Liver (tissue), 8 donors: ENCODE measurements at regions not wholly inside any gene's neighbourhood (a gene's known extent, or its start where the extent isn't known, plus 50 kb on each side); places are given as distances from the start of the nearest gene placed in this dataset.

Experiments used
- DNase-seq: peaks from one replicate; pipeline ENCODE4 v3.0.0-alpha.2; 2017; ENCODE audit warnings: low spot score
- H3K27ac ChIP-seq, 2 donors: one replicate each; pipeline ENCODE4 v1.7.0; 2013; ENCODE audit warnings: inconsistent platforms in 2 of 2, low read length in 2 of 2, control low read depth in 1 of 2, low read depth in 1 of 2, mild to moderate bottlenecking in 1 of 2
- H3K27me3 ChIP-seq, 4 donors: one replicate each; pipeline versions ENCODE4 v1.6.1 to v1.7.0; 2013; ENCODE audit warnings: low read length in 3 of 4, inconsistent platforms in 1 of 4, mild to moderate bottlenecking in 1 of 4, moderate library complexity in 1 of 4; ENCODE audit not compliant: control insufficient read depth in 4 of 4, insufficient read depth in 4 of 4
- H3K36me3 ChIP-seq, 4 donors: one replicate each; pipeline versions ENCODE4 v1.6.1 to v1.7.0; 2013; ENCODE audit warnings: low read length in 3 of 4, mild to moderate bottlenecking in 3 of 4, low read depth in 1 of 4, moderate library complexity in 1 of 4; ENCODE audit not compliant: control insufficient read depth in 4 of 4, insufficient read depth in 3 of 4
- H3K4me1 ChIP-seq, 4 donors: one replicate each; pipeline versions ENCODE4 v1.6.1 to v1.7.0; 2013; ENCODE audit warnings: low read length in 3 of 4, mild to moderate bottlenecking in 3 of 4, moderate library complexity in 1 of 4; ENCODE audit not compliant: control insufficient read depth in 4 of 4, insufficient read depth in 4 of 4
- H3K4me3 ChIP-seq, 3 donors: one replicate each; pipeline versions ENCODE4 v1.6.1 to v1.7.0; 2013; ENCODE audit warnings: low read length in 3 of 3, control low read depth in 1 of 3, low read depth in 1 of 3, mild to moderate bottlenecking in 1 of 3
- H3K9ac ChIP-seq, 2 donors: one replicate each; pipeline ENCODE4 v1.7.0; 2013; ENCODE audit warnings: low read length in 2 of 2, mild to moderate bottlenecking in 2 of 2, moderate library complexity in 2 of 2, control low read depth in 1 of 2, low read depth in 1 of 2
- H3K9me3 ChIP-seq, 4 donors: one replicate each; pipeline versions ENCODE4 v1.6.1 to v1.7.0; 2013; ENCODE audit warnings: low read length in 3 of 4; ENCODE audit not compliant: control insufficient read depth in 4 of 4
- EGR1 ChIP-seq, 2 donors: IDR thresholded peaks; 2 replicates each; pipeline ENCODE4 v1.6.1; 2016 to 2018; ENCODE audit warnings: antibody characterized with exemption in 2 of 2, low read depth in 2 of 2
- FOXA1 ChIP-seq: IDR thresholded peaks from 2 replicates; pipeline ENCODE4 v1.6.1; 2016; ENCODE audit warnings: antibody characterized with exemption
- FOXA2 ChIP-seq: IDR thresholded peaks from 2 replicates; pipeline ENCODE4 v1.6.1; 2016; ENCODE audit warnings: antibody characterized with exemption
- GABPA ChIP-seq, 2 donors: IDR thresholded peaks in 1 of 2; conservative IDR thresholded peaks in 1 of 2; 2 replicates each; pipeline ENCODE4 v1.6.1; 2016; ENCODE audit warnings: antibody characterized with exemption in 2 of 2, mild to moderate bottlenecking in 1 of 2, moderate library complexity in 1 of 2
- HNF4A ChIP-seq, 2 donors: conservative IDR thresholded peaks; 2 replicates each; pipeline ENCODE4 v1.6.1; 2016; ENCODE audit warnings: antibody characterized with exemption in 2 of 2, mild to moderate bottlenecking in 2 of 2
- HNF4G ChIP-seq: IDR thresholded peaks from 2 replicates; pipeline ENCODE4 v1.6.1; 2016; ENCODE audit warnings: antibody characterized with exemption
- JUND ChIP-seq, 2 donors: IDR thresholded peaks; 2 replicates each; pipeline ENCODE4 v1.6.1; 2016; ENCODE audit warnings: antibody characterized with exemption in 2 of 2
- NR2F2 ChIP-seq: IDR thresholded peaks from 2 replicates; pipeline ENCODE4 v1.6.1; 2016; ENCODE audit warnings: antibody characterized with exemption
- RAD21 ChIP-seq, 2 donors: IDR thresholded peaks; 2 replicates each; pipeline ENCODE4 v1.6.1; 2016; ENCODE audit warnings: antibody characterized with exemption in 2 of 2, mild to moderate bottlenecking in 2 of 2
- RXRA ChIP-seq, 2 donors: IDR thresholded peaks; 2 replicates each; pipeline ENCODE4 v1.6.1; 2017 to 2018; ENCODE audit warnings: antibody characterized with exemption in 2 of 2, mild to moderate bottlenecking in 1 of 2
- SP1 ChIP-seq: IDR thresholded peaks from 2 replicates; pipeline ENCODE4 v1.6.1; 2018; ENCODE audit warnings: antibody characterized with exemption, mild to moderate bottlenecking
- TAF1 ChIP-seq: conservative IDR thresholded peaks from 2 replicates; pipeline ENCODE4 v1.6.1; 2016; ENCODE audit warnings: antibody characterized with exemption, mild to moderate bottlenecking
- YY1 ChIP-seq: IDR thresholded peaks from 2 replicates; pipeline ENCODE4 v1.6.1; 2016; ENCODE audit warnings: antibody characterized with exemption, mild to moderate bottlenecking
- WGBS: extraction: QIAGEN DNeasy Blood & Tissue Kit; methylation state at CpG from one replicate; pipeline ENCODE4 v1.1.7; 2013; 5-methylcytosine and 5-hydroxymethylcytosine counted together
- TF ChIP-seq, protein P1 (sequence below): IDR thresholded peaks from 2 replicates; pipeline ENCODE4 v1.6.1; 2016; ENCODE audit warnings: antibody characterized with exemption
- TF ChIP-seq, protein P2 (sequence below): IDR thresholded peaks from 2 replicates; pipeline ENCODE4 v1.6.1; 2016; ENCODE audit warnings: antibody characterized with exemption
- TF ChIP-seq, protein P3 (sequence below): IDR thresholded peaks from 2 replicates; pipeline ENCODE4 v1.6.1; 2016; ENCODE audit warnings: antibody characterized with exemption, mild to moderate bottlenecking
- TF ChIP-seq, protein P4 (sequence below): fragments of 150-350 bp; IDR thresholded peaks from 2 replicates; pipeline ENCODE4 v1.5.1; 2017; ENCODE audit warnings: improper control_type of control experiment, low read depth, low read length; ENCODE audit not compliant: missing input control
- TF ChIP-seq, protein P5 (sequence below): IDR thresholded peaks from 2 replicates; pipeline ENCODE4 v1.6.1; 2016; ENCODE audit warnings: antibody characterized with exemption
- donor health status: healthy.
- donor health status: healthy.
- donor health status: healthy.
- donor health status: healthy.
- donor health status: healthy.

DNA sequence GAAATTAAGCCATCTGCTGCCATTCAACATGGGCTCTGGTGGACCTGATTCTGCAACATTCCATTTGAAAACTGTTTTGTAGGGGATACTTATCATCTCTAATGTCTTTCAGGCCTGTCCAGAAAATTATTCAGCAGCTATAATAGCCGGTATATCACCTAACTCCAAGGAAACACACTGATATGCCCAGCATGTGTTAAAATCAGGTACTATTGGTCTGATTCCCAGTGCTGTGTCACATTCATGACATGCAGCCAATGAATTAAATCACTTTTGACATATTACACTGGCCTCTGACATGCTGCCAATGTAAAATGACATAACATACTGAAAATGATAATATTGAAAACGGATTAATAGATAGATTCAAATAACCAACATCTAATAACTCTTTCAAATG lies 60.5 kb upstream of the IRX5 start:
- DNase-seq: no peak

DNA sequence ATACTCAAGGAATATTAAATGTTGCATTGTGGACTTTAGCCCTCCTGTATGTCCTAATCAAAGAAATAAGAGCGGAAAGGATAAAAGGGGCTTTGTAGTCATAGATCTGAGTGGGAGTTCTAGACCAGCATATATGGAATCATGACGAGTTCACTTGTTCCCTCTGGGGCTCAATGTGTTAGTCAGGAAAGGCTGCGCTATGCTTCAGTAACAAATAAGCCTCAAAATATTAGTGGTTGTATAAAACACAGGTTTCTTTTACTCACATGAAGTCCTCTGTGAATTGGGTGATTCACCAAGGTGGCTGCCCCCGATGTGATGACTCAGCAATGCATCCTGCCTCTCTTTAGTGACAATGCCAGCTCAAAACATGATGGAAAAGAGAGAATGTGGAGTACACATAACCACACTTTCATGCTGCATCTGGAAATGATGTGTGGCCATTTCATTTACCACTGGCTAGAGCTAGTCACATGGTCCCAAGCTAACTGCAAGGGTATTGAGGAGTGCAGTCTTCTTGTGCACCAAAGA lies 63.3 kb upstream of the IRX5 start:
- Histone ChIP-seq H3K27me3 (peaks cover 0 to 3% (median 0%) of the 10 kb centered on the region in 4 donors), H3K4me3 (no peak overlapping the region), H3K4me1 (no peaks in the 10 kb centered on the region), H3K27ac (no peak overlapping the region), H3K9ac (no peak overlapping the region), H3K36me3 (no peaks in the 10 kb centered on the region), H3K9me3 (peaks cover 0 to 5% (median 4%) of the 10 kb centered on the region in 4 donors)
- WGBS: 83% methylated on average over 4 of the region's 4 CpGs
- DNase-seq: no peak
- TF ChIP-seq FOXA2 (no peak), YY1 (no peak), JUND (IDR thresholded peaks at IDR 0.05) (no peak), TAF1 (no peak), NR2F2 (no peak)
- TF ChIP-seq, protein P1, sequence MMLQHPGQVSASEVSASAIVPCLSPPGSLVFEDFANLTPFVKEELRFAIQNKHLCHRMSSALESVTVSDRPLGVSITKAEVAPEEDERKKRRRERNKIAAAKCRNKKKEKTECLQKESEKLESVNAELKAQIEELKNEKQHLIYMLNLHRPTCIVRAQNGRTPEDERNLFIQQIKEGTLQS: no peak
- TF ChIP-seq, protein P2, sequence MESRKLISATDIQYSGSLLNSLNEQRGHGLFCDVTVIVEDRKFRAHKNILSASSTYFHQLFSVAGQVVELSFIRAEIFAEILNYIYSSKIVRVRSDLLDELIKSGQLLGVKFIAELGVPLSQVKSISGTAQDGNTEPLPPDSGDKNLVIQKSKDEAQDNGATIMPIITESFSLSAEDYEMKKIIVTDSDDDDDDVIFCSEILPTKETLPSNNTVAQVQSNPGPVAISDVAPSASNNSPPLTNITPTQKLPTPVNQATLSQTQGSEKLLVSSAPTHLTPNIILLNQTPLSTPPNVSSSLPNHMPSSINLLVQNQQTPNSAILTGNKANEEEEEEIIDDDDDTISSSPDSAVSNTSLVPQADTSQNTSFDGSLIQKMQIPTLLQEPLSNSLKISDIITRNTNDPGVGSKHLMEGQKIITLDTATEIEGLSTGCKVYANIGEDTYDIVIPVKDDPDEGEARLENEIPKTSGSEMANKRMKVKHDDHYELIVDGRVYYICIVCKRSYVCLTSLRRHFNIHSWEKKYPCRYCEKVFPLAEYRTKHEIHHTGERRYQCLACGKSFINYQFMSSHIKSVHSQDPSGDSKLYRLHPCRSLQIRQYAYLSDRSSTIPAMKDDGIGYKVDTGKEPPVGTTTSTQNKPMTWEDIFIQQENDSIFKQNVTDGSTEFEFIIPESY: no peak
- TF ChIP-seq, protein P3, sequence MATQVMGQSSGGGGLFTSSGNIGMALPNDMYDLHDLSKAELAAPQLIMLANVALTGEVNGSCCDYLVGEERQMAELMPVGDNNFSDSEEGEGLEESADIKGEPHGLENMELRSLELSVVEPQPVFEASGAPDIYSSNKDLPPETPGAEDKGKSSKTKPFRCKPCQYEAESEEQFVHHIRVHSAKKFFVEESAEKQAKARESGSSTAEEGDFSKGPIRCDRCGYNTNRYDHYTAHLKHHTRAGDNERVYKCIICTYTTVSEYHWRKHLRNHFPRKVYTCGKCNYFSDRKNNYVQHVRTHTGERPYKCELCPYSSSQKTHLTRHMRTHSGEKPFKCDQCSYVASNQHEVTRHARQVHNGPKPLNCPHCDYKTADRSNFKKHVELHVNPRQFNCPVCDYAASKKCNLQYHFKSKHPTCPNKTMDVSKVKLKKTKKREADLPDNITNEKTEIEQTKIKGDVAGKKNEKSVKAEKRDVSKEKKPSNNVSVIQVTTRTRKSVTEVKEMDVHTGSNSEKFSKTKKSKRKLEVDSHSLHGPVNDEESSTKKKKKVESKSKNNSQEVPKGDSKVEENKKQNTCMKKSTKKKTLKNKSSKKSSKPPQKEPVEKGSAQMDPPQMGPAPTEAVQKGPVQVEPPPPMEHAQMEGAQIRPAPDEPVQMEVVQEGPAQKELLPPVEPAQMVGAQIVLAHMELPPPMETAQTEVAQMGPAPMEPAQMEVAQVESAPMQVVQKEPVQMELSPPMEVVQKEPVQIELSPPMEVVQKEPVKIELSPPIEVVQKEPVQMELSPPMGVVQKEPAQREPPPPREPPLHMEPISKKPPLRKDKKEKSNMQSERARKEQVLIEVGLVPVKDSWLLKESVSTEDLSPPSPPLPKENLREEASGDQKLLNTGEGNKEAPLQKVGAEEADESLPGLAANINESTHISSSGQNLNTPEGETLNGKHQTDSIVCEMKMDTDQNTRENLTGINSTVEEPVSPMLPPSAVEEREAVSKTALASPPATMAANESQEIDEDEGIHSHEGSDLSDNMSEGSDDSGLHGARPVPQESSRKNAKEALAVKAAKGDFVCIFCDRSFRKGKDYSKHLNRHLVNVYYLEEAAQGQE: no peak
- TF ChIP-seq, protein P4, sequence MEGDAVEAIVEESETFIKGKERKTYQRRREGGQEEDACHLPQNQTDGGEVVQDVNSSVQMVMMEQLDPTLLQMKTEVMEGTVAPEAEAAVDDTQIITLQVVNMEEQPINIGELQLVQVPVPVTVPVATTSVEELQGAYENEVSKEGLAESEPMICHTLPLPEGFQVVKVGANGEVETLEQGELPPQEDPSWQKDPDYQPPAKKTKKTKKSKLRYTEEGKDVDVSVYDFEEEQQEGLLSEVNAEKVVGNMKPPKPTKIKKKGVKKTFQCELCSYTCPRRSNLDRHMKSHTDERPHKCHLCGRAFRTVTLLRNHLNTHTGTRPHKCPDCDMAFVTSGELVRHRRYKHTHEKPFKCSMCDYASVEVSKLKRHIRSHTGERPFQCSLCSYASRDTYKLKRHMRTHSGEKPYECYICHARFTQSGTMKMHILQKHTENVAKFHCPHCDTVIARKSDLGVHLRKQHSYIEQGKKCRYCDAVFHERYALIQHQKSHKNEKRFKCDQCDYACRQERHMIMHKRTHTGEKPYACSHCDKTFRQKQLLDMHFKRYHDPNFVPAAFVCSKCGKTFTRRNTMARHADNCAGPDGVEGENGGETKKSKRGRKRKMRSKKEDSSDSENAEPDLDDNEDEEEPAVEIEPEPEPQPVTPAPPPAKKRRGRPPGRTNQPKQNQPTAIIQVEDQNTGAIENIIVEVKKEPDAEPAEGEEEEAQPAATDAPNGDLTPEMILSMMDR: no peak
- TF ChIP-seq, protein P5, sequence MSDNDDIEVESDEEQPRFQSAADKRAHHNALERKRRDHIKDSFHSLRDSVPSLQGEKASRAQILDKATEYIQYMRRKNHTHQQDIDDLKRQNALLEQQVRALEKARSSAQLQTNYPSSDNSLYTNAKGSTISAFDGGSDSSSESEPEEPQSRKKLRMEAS: no peak

More for the DNA sequence above, 60.5 kb upstream of the IRX5 start:
- no peak for TF ChIP-seq RXRA (IDR thresholded peaks at IDR 0.05)
- no peak for TF ChIP-seq JUND (IDR thresholded peaks at IDR 0.05)
- TF ChIP-seq, protein P2: no peak
- no peak for TF ChIP-seq HNF4G
- no peak for TF ChIP-seq FOXA2
- no peak for TF ChIP-seq NR2F2
- TF ChIP-seq, protein P4: no peak
- no peak for TF ChIP-seq YY1
- TF ChIP-seq, protein P1: no peak
- TF ChIP-seq FOXA1: no peak
- no peak for TF ChIP-seq RAD21 (IDR thresholded peaks at IDR 0.05)
- TF ChIP-seq, protein P5: no peak
- no peak for TF ChIP-seq GABPA (IDR thresholded peaks at IDR 0.05 in 1 of 2, conservative IDR thresholded peaks at IDR 0.05 in 1 of 2)
- TF ChIP-seq SP1: no peak
- TF ChIP-seq HNF4A (conservative IDR thresholded peaks at IDR 0.05): no peak
- no peak for TF ChIP-seq EGR1 (IDR thresholded peaks at IDR 0.05; ENCODE audit: low read depth in 2 of 2)
- no peak overlapping the region for H3K9ac ChIP-seq
- WGBS: 82% methylated on average over 2 of the region's 2 CpGs
- no peak overlapping the region for H3K27ac ChIP-seq
- no peak overlapping the region for H3K4me3 ChIP-seq
- H3K4me1 ChIP-seq: no peaks in the 10 kb centered on the region
- no peaks in the 10 kb centered on the region for H3K36me3 ChIP-seq
- H3K27me3 ChIP-seq: peaks cover 0 to under 1% (median 0%) of the 10 kb centered on the region in 4 donors
- H3K9me3 ChIP-seq: peaks cover 0 to 6% (median 4%) of the 10 kb centered on the region in 4 donors
